Panc1 (cell line): ENCODE measurements at regions not wholly inside any gene's neighbourhood (a gene's known extent, or its start where the extent isn't known, plus 50 kb on each side); places are given as distances from the start of the nearest gene placed in this dataset.

Source experiments
- TCF7L2 ChIP-seq: IDR thresholded peaks from 2 replicates; pipeline ENCODE4 v1.6.1; 2011; ENCODE audit warnings: mild to moderate bottlenecking, low read depth, low read length, inconsistent platforms
- TF ChIP-seq, protein P1 (sequence below): fragments of 450-650 bp; IDR thresholded peaks from 2 replicates; pipeline ENCODE4 v1.5.1; 2017; ENCODE audit warnings: mild to moderate bottlenecking

GRCh38 chr7:81484261-81484660 is 285.6 kb downstream of the HGF start:
- no peak for TF ChIP-seq TCF7L2
- TF ChIP-seq, protein P1, sequence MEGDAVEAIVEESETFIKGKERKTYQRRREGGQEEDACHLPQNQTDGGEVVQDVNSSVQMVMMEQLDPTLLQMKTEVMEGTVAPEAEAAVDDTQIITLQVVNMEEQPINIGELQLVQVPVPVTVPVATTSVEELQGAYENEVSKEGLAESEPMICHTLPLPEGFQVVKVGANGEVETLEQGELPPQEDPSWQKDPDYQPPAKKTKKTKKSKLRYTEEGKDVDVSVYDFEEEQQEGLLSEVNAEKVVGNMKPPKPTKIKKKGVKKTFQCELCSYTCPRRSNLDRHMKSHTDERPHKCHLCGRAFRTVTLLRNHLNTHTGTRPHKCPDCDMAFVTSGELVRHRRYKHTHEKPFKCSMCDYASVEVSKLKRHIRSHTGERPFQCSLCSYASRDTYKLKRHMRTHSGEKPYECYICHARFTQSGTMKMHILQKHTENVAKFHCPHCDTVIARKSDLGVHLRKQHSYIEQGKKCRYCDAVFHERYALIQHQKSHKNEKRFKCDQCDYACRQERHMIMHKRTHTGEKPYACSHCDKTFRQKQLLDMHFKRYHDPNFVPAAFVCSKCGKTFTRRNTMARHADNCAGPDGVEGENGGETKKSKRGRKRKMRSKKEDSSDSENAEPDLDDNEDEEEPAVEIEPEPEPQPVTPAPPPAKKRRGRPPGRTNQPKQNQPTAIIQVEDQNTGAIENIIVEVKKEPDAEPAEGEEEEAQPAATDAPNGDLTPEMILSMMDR, result no peak
